Mucosa of descending colon (tissue), 3 donors: ENCODE measurements at regions not wholly inside any gene's neighbourhood (a gene's known extent, or its start where the extent isn't known, plus 50 kb on each side); places are given as distances from the start of the nearest gene placed in this dataset.
"Not testable (repeated sequence)": the region's sequence is repeated elsewhere in the genome, so short reads cannot be mapped to it uniquely, and the experiment has no call there.

Experiments used
- ATAC-seq: fragments of 200-7000 bp; cut with Tn5 transposase; one replicate; pipeline ENCODE4 v1.9.1; 2020; ENCODE audit warnings: mild to moderate bottlenecking, moderate library complexity
- DNase-seq, 3 donors: peaks; one replicate each; pipeline ENCODE4 v3.0.0-alpha.2; 2020
- H3K36me3 ChIP-seq: fragments of 200-600 bp; one replicate; pipeline ENCODE4 v1.8.0; 2021; ENCODE audit warnings: low read depth, mild to moderate bottlenecking
- H3K4me1 ChIP-seq: fragments of 200-600 bp; one replicate; pipeline ENCODE4 v1.8.0; 2021; ENCODE audit warnings: low read depth, mild to moderate bottlenecking
- H3K4me3 ChIP-seq: fragments of 200-600 bp; one replicate; pipeline ENCODE4 v1.8.0; 2021; ENCODE audit warnings: mild to moderate bottlenecking
- H3K9me3 ChIP-seq: fragments of 200-600 bp; one replicate; pipeline ENCODE4 v1.8.0; 2021; ENCODE audit warnings: mild to moderate bottlenecking
- CTCF ChIP-seq: fragments of 200-600 bp; IDR thresholded peaks from one replicate; pipeline ENCODE4 v1.8.0; 2022; ENCODE audit warnings: antibody characterized with exemption, mild to moderate bottlenecking
- intact Hi-C, 2 donors: fragments of 100-400 bp; cut with DNase I in 1 of 2; cut with micrococcal nuclease in 1 of 2; formaldehyde crosslinking; loops; one replicate each; pipeline versions ENCODE4 v1.11.0 to v1.11.1; 2022; cut with DNase I, micrococcal nuclease
- donor health status: DM: no; HTN: no; CAD: no; lungs with moderate emphysema.
- donor health status: DM: no; HTN: no; CAD: no.
- donor health status: DM: no; HTN: yes; CAD: no.

DNA sequence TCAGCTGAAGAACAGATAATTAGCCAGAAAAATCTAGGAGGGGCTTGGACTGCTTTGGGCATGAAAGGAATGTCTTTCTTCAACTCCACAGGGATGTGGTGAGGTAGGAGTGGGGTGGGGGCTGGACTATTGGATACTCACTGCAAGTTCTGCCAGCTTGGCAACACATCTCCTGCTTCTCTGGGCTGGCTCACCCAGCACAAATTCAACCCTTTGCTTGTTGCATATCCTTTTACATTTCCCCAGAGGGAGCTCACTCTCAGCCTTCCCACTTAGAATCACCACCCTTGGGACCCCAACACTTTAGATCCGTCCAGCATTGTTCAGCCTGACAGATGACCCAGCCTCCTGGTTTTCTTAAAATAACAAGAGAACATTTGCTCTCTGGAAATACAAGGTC, 120.6 kb downstream of the KDR start:
- TF ChIP-seq CTCF, result no peak
- H3K4me3 ChIP-seq, result no peak overlapping the region
- H3K9me3 ChIP-seq, result no peaks in the 10 kb centered on the region
- DNase-seq (no peak), ATAC-seq (no peak)
- no peaks in the 10 kb centered on the region for H3K36me3 ChIP-seq
- intact Hi-C loops, result no loop called here
- no peaks in the 10 kb centered on the region for H3K4me1 ChIP-seq

- ATAC-seq, result no peak
- H3K9me3 ChIP-seq, result no peaks in the 10 kb centered on the region
- no peaks in the 10 kb centered on the region for H3K36me3 ChIP-seq
- no peak for TF ChIP-seq CTCF
- no peak for DNase-seq
- no peak overlapping the region for H3K4me3 ChIP-seq
- no peaks in the 10 kb centered on the region for H3K4me1 ChIP-seq
- intact Hi-C loops, result no loop called here
Observed at GRCh38 chr4:55002431-55002830, 123.0 kb downstream of the KDR start.

GRCh38 chr4:55001538-55001937, 123.9 kb downstream of the KDR start:
- no peaks in the 10 kb centered on the region for H3K4me1 ChIP-seq
- DNase-seq, result no peak
- no peak for TF ChIP-seq CTCF
- no peaks in the 10 kb centered on the region for H3K9me3 ChIP-seq
- no peak for ATAC-seq
- intact Hi-C loops, result no loop called here
- no peak overlapping the region for H3K4me3 ChIP-seq
- H3K36me3 ChIP-seq, result no peaks in the 10 kb centered on the region

DNA sequence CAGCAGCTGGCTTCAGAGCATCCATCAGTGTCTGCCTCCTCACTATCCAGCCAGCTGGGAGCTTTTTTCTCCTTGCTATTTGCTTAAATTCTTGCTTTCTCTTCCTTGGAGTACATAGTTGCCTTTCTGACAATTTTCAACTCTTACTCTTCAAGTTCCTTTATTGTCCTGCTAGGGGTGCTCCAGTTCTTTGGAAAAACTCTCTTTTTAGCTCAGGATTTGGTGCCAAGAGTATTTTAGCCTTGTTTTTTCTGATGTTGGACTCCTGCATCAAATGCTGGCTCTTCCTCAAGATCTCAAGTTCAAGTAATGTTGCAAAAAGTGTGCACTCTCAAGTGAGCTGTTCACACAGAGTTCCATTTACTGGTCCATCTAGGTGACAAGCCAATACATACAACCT, 126.4 kb downstream of the KDR start:
- ATAC-seq, result no peak

GRCh38 chr4:54993473-54994026, 131.8 kb downstream of the KDR start:
- H3K9me3 ChIP-seq, DNase-seq, H3K4me3 ChIP-seq, ATAC-seq, H3K4me1 ChIP-seq, H3K36me3 ChIP-seq, intact Hi-C loops: not testable (repeated sequence)

More for the DNA sequence above, 126.4 kb downstream of the KDR start:
- Histone ChIP-seq H3K4me3 (no peak overlapping the region), H3K36me3 (no peaks in the 10 kb centered on the region), H3K9me3 (no peaks in the 10 kb centered on the region), H3K4me1 (no peaks in the 10 kb centered on the region)
- no peak for TF ChIP-seq CTCF
- no peak for DNase-seq
- intact Hi-C loops, result no loop called here

DNA sequence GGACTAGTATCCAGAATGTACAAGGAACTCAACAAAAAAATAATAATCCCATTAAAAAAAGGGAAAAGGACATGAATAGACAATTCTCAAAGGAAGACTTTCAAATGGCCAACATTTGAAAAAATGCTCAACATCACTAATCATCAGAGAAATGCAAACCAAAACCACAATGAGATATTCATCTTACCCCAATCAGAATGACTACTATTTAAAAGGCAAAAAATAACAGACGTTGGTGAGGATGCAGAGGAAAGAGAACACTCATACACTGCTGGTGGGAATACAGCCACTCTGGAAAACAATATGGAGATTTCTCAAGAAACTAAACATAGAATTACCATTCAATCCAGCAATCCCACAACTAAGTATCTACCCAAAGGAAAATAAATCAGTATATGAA, 133.1 kb downstream of the KDR start:
- DNase-seq (no peak), ATAC-seq (no peak)
- H3K36me3 ChIP-seq, result no peaks in the 10 kb centered on the region
- no peak for TF ChIP-seq CTCF
- H3K4me3 ChIP-seq, result no peak overlapping the region
- intact Hi-C loops, result no loop called here
- no peaks in the 10 kb centered on the region for H3K4me1 ChIP-seq
- peaks cover 13% of the 10 kb centered on the region for H3K9me3 ChIP-seq
